ENCODE measurements at regions not wholly inside any gene's neighbourhood (a gene's known extent, or its start where the extent isn't known, plus 50 kb on each side); places are given as distances from the start of the nearest gene placed in this dataset.

DNA sequence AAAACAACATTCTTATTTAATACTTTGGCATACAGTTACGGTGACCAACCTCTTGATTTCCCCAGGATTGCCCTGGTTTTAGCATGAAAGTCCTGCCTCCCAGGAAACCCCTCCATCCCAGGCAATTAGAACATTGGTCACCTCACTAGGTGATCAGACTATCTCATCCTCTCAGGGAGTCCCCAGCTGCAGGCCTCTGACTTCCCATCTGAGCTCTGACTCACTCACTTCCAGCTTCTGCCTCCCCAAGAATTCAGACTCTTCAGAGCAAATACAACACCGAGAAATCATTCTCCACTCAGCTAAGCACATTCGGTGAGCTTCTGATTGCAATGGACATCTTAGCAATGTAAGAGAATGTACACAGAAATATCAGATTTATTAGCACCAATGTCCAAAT, 92.4 kb upstream of the HES1 start:
- TF ChIP-seq POLR2AphosphoS5 (IDR thresholded peaks at IDR 0.05; ENCODE audit: low read depth) (no peak), EZH2phosphoT487 (IDR thresholded peaks at IDR 0.05; ENCODE audit: unreplicated experiment) (no peak), EZH2 (IDR thresholded peaks at IDR 0.05; ENCODE audit: low read depth, unreplicated experiment) (no peak), NANOG (IDR thresholded peaks at IDR 0.05; ENCODE audit: borderline replicate concordance) (no peak)
- TF ChIP-seq, protein P1, sequence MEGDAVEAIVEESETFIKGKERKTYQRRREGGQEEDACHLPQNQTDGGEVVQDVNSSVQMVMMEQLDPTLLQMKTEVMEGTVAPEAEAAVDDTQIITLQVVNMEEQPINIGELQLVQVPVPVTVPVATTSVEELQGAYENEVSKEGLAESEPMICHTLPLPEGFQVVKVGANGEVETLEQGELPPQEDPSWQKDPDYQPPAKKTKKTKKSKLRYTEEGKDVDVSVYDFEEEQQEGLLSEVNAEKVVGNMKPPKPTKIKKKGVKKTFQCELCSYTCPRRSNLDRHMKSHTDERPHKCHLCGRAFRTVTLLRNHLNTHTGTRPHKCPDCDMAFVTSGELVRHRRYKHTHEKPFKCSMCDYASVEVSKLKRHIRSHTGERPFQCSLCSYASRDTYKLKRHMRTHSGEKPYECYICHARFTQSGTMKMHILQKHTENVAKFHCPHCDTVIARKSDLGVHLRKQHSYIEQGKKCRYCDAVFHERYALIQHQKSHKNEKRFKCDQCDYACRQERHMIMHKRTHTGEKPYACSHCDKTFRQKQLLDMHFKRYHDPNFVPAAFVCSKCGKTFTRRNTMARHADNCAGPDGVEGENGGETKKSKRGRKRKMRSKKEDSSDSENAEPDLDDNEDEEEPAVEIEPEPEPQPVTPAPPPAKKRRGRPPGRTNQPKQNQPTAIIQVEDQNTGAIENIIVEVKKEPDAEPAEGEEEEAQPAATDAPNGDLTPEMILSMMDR (conservative IDR thresholded peaks at IDR 0.05; ENCODE audit: low read depth in 2 of 2): no peak
- TF ChIP-seq, protein P2, sequence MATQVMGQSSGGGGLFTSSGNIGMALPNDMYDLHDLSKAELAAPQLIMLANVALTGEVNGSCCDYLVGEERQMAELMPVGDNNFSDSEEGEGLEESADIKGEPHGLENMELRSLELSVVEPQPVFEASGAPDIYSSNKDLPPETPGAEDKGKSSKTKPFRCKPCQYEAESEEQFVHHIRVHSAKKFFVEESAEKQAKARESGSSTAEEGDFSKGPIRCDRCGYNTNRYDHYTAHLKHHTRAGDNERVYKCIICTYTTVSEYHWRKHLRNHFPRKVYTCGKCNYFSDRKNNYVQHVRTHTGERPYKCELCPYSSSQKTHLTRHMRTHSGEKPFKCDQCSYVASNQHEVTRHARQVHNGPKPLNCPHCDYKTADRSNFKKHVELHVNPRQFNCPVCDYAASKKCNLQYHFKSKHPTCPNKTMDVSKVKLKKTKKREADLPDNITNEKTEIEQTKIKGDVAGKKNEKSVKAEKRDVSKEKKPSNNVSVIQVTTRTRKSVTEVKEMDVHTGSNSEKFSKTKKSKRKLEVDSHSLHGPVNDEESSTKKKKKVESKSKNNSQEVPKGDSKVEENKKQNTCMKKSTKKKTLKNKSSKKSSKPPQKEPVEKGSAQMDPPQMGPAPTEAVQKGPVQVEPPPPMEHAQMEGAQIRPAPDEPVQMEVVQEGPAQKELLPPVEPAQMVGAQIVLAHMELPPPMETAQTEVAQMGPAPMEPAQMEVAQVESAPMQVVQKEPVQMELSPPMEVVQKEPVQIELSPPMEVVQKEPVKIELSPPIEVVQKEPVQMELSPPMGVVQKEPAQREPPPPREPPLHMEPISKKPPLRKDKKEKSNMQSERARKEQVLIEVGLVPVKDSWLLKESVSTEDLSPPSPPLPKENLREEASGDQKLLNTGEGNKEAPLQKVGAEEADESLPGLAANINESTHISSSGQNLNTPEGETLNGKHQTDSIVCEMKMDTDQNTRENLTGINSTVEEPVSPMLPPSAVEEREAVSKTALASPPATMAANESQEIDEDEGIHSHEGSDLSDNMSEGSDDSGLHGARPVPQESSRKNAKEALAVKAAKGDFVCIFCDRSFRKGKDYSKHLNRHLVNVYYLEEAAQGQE (IDR thresholded peaks at IDR 0.05; ENCODE audit: unreplicated experiment): no peak
